Colon (tissue), 2 donors: ENCODE measurements at regions not wholly inside any gene's neighbourhood (a gene's known extent, or its start where the extent isn't known, plus 50 kb on each side); places are given as distances from the start of the nearest gene placed in this dataset.
"Not testable (repeated sequence)": the region's sequence is repeated elsewhere in the genome, so short reads cannot be mapped to it uniquely, and the experiment has no call there.

ENCODE experiments used
- FAIRE-seq: peaks from 2 replicates; lab custom pipeline; 2012; peaks lifted over from hg19 to GRCh38; lab: Jason Lieb, UNC
- donor health status: control.
- donor health status: control.

- FAIRE-seq: peak; percentile 33
Observed at GRCh38 chr4:148857973-148858534, 415.8 kb upstream of the NR3C2 start.

GRCh38 chr4:148857239-148857972 is 415.2 kb upstream of the NR3C2 start:
- FAIRE-seq: peak; percentile 45

GRCh38 chr4:148854203-148854602 is 412.0 kb upstream of the NR3C2 start:
- no peak for FAIRE-seq

- FAIRE-seq: no peak
Observed at GRCh38 chr4:148852092-148852699, 410.0 kb upstream of the NR3C2 start.

- FAIRE-seq: peak; percentile 94
Observed at GRCh38 chr4:148850257-148850995, 408.2 kb upstream of the NR3C2 start.

- FAIRE-seq: no peak
Observed at GRCh38 chr4:148849581-148849980, 407.4 kb upstream of the NR3C2 start.

- FAIRE-seq: no peak
Observed at GRCh38 chr4:148847544-148848255, 405.5 kb upstream of the NR3C2 start.

GRCh38 chr4:148845609-148846008 is 403.4 kb upstream of the NR3C2 start:
- no peak for FAIRE-seq

GRCh38 chr4:148843625-148844024 is 401.4 kb upstream of the NR3C2 start:
- FAIRE-seq: no peak

- FAIRE-seq: no peak
Observed at GRCh38 chr4:148842843-148843242, 400.6 kb upstream of the NR3C2 start.

- not testable (repeated sequence) for FAIRE-seq
Observed at GRCh38 chr4:148837571-148837970, 395.4 kb upstream of the NR3C2 start.

GRCh38 chr4:148834804-148835631 is 392.8 kb upstream of the NR3C2 start:
- no peak for FAIRE-seq

GRCh38 chr4:148831945-148832344 is 389.7 kb upstream of the NR3C2 start:
- FAIRE-seq: no peak

- FAIRE-seq: no peak
Observed at GRCh38 chr4:148828291-148828690, 386.1 kb upstream of the NR3C2 start.

GRCh38 chr4:148827781-148828180 is 385.6 kb upstream of the NR3C2 start:
- FAIRE-seq: no peak

- FAIRE-seq: no peak
Observed at GRCh38 chr4:148823419-148823769, 381.2 kb upstream of the NR3C2 start.

GRCh38 chr4:148822572-148823418 is 380.6 kb upstream of the NR3C2 start:
- no peak for FAIRE-seq

GRCh38 chr4:148814030-148814429 is 371.8 kb upstream of the NR3C2 start:
- no peak for FAIRE-seq

GRCh38 chr4:148813289-148813688 is 371.1 kb upstream of the NR3C2 start:
- FAIRE-seq: no peak

- no peak for FAIRE-seq
Observed at GRCh38 chr4:148812101-148812500, 369.9 kb upstream of the NR3C2 start.
